KOPT-K1 (cell line): ENCODE measurements at regions not wholly inside any gene's neighbourhood (a gene's known extent, or its start where the extent isn't known, plus 50 kb on each side); places are given as distances from the start of the nearest gene placed in this dataset.

Experiments
- H3K27ac ChIP-seq: fragments of 200-600 bp; sonication (generic); 2 replicates; pipeline ENCODE4 v1.5.1; 2016; ENCODE audit warnings: antibody characterized with exemption, mild to moderate bottlenecking, low read depth, low read length; ENCODE audit not compliant: poor library complexity, severe bottlenecking
- H3K36me3 ChIP-seq: fragments of 200-600 bp; sonication (generic); 2 replicates; pipeline ENCODE4 v1.5.1; 2017; ENCODE audit warnings: antibody characterized with exemption, mild to moderate bottlenecking, low read length, moderate library complexity; ENCODE audit not compliant: insufficient read depth
- H3K9me3 ChIP-seq: fragments of 200-600 bp; sonication (generic); 2 replicates; pipeline ENCODE4 v1.5.1; 2017; ENCODE audit warnings: antibody characterized with exemption, low read length, mild to moderate bottlenecking; ENCODE audit not compliant: insufficient read depth, poor library complexity, severe bottlenecking

- Histone ChIP-seq H3K36me3 (no peaks in the 10 kb centered on the region), H3K9me3 (no peaks in the 10 kb centered on the region), H3K27ac (no peak overlapping the region)
Measured at GRCh38 chr6:6376845-6377244, 56.4 kb upstream of the F13A1 start.

GRCh38 chr6:6377621-6378020 lies 57.2 kb upstream of the F13A1 start:
- H3K27ac ChIP-seq, result no peak overlapping the region
- no peaks in the 10 kb centered on the region for H3K36me3 ChIP-seq
- no peaks in the 10 kb centered on the region for H3K9me3 ChIP-seq

DNA sequence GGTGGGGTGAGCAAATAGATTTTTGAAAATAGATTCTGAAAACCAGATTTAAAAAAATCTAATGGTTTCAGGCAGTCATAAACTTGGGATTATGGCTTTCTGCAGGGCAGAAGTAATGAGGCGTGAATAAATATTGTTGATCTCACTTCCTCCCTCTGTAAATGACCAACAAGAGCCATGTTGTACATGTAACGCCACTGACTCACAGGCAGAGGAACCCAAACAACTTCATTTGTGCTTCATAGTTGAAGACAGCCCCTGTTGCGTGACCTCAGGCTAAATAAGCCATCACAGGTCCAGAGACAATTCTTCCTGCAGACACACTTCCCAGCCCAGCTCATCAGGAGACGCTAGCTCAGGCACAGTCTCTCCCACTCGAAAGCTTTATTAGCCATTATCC lies 59.1 kb upstream of the F13A1 start:
- H3K36me3 ChIP-seq, result no peaks in the 10 kb centered on the region
- H3K27ac ChIP-seq, result no peak overlapping the region
- H3K9me3 ChIP-seq, result no peaks in the 10 kb centered on the region

DNA sequence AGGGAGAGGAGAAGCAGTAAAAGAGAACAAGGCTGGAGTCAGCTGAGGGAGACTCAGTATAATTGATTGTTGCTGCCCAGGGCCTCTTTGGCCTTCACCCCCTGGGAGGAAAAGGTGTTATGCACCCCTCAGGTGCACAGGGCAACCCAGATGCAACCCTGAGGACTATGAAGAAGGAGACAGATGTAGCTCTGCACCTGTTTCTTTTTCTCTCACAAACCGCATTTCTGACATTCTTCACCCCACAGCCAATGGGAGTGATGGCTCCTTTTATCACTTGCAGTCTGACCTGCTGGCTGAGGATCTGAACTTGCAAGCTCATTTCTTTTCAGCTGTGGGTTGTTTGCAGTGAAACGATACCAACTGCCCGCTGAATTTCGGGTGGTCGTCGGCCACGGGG lies 64.1 kb upstream of the F13A1 start:
- Histone ChIP-seq H3K36me3 (no peaks in the 10 kb centered on the region), H3K27ac (peak overlapping the region; percentile 33), H3K9me3 (no peaks in the 10 kb centered on the region)

DNA sequence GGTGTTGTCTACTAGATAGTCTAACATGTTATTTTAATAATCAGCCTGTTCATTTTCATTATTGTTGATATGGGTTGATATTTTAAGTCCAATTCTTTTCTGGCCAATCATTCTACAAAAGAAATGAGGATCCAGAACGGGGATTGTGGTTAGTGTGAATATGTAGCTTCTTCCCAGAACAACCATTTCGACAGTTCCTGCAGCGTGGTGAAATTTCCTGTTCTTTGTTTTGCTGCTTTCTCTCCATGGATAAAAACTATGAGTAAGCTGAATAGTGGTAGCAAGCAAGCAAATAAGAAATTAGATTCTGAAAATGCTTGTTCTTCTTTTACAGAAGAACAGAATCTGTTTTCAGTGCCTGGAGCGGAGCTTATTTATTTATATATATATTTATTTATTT lies 65.5 kb upstream of the F13A1 start:
- Histone ChIP-seq H3K36me3 (no peaks in the 10 kb centered on the region), H3K27ac (no peak overlapping the region), H3K9me3 (no peaks in the 10 kb centered on the region)

DNA sequence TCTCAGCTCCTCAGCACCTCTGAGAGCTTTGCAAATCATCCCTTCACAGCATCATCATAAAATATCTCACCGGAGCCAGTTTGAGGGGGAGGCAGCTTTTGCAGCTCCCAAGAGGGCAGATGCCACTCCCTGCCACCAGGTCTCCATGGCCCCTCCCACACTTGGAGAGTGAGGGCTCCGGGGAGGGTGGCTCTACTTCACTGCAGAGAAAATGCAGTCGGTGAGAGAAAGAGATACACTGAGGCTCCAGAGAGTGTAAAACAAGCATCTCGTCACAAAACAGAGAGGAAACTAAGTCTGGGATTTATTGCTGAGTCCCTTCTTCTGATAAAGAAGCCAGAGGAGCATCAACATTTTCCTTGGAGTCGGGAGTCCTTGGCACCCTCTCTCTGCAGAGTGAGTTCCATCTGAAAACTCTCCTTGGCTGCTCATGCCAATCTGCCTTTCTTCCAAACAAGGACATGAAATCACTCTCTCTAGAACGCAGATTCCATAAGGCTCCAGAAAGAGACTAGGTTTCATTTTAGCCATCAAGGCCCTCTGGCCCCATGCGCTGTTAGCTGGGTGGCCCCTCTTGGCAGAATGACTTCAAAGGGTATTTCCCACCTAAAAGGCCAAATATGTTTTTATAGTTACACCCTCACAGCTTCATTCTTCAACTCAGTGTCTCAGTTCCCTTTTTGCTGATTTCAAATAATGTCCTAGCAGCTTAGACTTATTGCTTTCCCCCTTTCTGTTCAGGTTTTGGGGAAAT lies 70.6 kb upstream of the F13A1 start:
- Histone ChIP-seq H3K27ac (no peak overlapping the region), H3K36me3 (no peaks in the 10 kb centered on the region), H3K9me3 (no peaks in the 10 kb centered on the region)

DNA sequence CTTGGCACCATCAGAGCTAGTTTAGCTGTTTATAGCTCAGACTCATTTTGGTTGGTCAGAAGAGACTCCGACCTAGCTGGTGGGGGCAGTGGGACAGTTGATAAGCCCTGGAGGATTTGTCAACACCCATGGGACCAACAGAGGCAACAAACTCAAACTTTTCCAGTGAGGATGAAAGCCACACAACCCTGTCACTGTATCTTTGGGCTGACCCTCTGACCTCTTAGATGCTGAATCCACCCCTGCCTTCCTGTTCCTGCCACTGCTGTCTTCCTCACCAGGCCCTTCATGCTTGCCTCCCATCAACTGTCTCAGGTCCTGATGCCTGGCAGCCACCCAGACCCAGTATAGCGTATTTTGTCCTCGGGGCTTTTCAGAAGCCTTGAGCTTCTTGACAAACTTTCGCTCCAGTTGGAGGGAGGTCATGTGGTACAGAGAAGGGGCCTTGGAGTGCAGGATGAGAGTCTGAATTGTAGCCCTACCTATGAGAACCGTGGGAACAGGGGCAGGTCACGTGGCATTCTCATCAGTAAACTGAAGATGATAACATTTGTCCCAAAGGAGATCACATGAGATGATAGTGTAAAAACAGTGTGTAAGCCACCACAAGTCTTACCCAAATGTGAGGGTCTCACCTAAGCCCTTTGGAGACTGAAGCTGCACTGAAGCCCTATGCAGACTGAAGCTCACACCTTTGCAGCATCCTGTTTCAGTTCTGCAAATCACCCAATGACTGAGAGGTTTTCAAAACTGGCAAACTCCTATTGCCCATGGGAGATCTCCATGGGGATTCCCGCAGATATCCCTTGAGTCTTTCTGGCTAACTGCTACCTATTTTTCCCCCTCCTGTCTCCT lies 72.0 kb upstream of the F13A1 start:
- Histone ChIP-seq H3K27ac (no peak overlapping the region), H3K9me3 (no peaks in the 10 kb centered on the region), H3K36me3 (no peaks in the 10 kb centered on the region)

DNA sequence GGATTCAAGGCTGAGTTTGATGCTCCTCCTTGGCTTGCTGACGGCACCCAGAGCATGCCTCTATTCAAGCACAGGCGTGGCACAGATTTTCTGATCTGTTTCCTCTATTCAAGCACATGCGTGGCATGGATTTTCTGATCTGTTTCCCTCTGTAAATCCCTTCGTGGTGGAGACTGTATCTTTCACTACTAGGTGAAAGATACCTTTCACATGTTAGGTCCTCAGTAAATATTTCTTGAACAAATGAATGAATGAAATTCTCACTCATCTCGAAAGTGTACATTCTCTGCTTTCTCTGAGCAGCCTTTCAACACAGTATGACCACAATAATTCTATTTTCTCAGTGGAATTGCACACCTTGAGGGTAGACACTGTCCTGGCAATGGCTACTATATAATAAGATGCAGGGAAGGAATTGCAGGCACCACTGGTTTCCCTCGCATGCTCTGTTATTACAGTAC lies 72.6 kb upstream of the F13A1 start:
- H3K36me3 ChIP-seq, result no peaks in the 10 kb centered on the region
- H3K27ac ChIP-seq, result no peak overlapping the region

GRCh38 chr6:6395581-6396197 lies 75.2 kb upstream of the F13A1 start:
- Histone ChIP-seq H3K27ac (no peak overlapping the region), H3K36me3 (no peaks in the 10 kb centered on the region), H3K9me3 (no peaks in the 10 kb centered on the region)

More for the DNA sequence above, 72.6 kb upstream of the F13A1 start:
- no peaks in the 10 kb centered on the region for H3K9me3 ChIP-seq

DNA sequence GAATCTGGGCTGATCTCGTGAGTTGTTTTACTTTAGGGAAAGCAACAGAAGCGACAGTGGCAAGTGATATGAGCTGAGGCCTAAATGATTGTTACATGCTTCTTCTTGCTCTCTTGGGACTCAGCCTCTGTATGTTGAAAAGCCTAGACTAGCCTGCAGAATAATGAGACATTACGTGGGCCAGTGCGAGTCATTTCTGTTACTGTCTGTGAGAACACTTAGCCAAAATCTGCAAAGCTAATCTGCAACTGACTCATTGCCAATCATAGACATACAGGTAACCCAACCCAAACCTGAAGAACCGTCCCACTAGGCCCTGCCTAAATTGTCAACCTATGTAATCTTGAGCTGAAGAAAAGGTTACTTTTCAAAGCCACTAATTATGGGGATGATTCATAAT lies 77.4 kb upstream of the F13A1 start:
- Histone ChIP-seq H3K36me3 (no peaks in the 10 kb centered on the region), H3K9me3 (no peaks in the 10 kb centered on the region), H3K27ac (no peak overlapping the region)

DNA sequence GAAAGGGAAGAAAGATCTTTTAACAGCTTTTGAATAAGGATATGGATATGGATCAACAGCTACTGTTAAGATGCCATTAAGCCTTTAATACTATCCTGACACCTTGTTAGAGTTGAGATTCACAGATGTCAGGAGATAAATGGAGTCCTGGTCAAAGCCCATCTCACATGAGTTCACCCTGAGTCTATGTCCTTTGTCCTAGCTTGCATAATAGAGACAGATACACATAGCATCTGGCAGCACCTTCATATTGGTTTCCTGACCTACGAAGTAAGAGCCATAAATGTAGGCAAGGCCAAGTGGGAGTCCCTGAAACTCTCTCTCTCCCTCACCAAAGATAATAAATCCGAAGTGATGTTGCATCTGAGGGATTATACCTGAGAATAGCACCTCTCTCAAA lies 79.1 kb upstream of the F13A1 start:
- no peaks in the 10 kb centered on the region for H3K36me3 ChIP-seq
- H3K9me3 ChIP-seq, result no peaks in the 10 kb centered on the region
- H3K27ac ChIP-seq, result no peak overlapping the region

- Histone ChIP-seq H3K36me3 (no peaks in the 10 kb centered on the region), H3K9me3 (no peaks in the 10 kb centered on the region), H3K27ac (no peak overlapping the region)
Measured at GRCh38 chr6:6401401-6401800, 80.9 kb upstream of the F13A1 start.

GRCh38 chr6:6402006-6402405 lies 81.5 kb upstream of the F13A1 start:
- H3K36me3 ChIP-seq, result no peaks in the 10 kb centered on the region

DNA sequence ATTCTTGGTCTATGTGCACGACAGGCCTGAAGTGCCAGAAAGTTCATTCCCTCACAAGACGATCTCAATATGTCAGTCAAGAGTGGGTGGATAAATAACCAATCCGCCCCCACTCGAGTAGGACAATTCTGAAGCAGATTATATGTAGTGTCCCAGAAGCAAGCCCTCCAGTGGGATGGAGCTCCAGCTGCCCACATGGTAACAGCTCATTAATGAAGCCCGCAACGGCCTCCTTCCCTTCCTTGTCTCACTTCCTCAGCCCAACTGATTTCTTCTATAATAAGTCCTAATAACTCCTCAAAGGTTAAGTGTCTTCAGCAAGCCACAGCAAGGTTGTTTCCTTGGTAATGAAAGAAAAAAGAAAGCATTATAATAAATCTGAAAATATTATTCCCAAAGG lies 82.1 kb upstream of the F13A1 start:
- Histone ChIP-seq H3K36me3 (no peaks in the 10 kb centered on the region), H3K27ac (no peak overlapping the region), H3K9me3 (no peaks in the 10 kb centered on the region)

More at GRCh38 chr6:6402006-6402405, 81.5 kb upstream of the F13A1 start:
- H3K27ac ChIP-seq, result no peak overlapping the region
- no peaks in the 10 kb centered on the region for H3K9me3 ChIP-seq

DNA sequence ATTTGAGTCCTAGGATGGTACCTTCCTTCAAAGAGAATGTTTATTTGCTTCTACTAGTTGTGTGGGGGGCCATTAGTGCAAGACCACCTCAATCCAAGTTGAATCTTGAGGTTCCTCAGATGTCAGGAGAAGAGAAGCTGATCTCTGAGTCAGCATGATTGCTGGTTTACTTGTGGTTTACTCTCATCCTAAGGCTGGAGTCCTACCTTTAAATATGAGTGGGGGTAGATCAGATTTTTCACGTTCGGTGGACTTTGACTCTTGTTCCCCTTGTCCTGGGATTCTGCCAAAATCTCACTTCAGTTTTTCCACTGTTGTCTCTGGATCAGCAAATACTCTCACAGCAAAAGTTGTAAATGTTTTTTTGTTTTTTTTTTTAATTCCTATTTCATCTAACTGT lies 84.6 kb upstream of the F13A1 start:
- Histone ChIP-seq H3K36me3 (no peaks in the 10 kb centered on the region), H3K27ac (no peak overlapping the region)

More for the DNA sequence above, 84.6 kb upstream of the F13A1 start:
- H3K9me3 ChIP-seq, result no peaks in the 10 kb centered on the region
